ENCODE measurements at regions not wholly inside any gene's neighbourhood (a gene's known extent, or its start where the extent isn't known, plus 50 kb on each side); places are given as distances from the start of the nearest gene placed in this dataset.
A peak's percentile ranks its signal among the peaks of the same experiment; 100 is the strongest.
"Not testable (repeated sequence)": the region's sequence is repeated elsewhere in the genome, so short reads cannot be mapped to it uniquely, and the experiment has no call there.

DNA sequence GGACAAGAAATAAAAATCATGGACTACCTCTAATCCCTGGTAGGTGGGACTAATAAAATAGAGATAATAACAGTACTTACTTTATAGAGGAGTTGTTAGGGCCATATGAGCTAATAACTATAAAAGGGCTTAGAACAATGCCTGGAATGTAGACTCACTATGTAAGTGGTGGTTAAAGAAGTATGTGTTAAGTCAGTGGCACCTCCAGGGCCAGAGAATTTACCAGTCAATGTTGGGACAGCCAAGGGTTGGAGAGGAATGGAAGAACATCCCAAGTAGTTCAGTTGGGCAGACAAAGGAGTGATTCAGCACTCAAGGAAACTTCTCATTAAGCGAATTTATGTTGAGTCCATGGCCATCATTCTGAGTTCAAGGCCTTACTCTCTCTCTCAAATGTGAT is 116.8 kb downstream of the OTOR start:
- DNase-seq = no peak

DNA sequence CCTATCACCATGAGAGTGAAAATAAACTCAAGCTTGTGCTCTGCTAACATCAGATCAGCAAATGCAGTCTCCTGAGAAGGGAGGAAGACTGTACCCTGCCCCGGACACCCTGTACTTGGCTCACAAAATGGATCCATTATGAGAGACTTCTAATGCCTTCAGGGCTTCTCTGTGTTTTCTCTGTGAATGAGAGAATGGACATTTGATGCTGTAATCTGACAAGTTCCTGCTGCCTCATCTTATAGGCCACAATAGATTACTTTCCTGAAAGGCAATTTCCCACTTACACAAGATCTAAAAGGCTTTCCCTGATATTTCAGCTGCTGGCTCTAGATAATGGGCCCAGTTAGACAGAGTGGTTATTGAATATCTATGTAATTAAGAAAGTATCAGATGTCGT is 117.2 kb downstream of the OTOR start:
- no peak for DNase-seq

DNA sequence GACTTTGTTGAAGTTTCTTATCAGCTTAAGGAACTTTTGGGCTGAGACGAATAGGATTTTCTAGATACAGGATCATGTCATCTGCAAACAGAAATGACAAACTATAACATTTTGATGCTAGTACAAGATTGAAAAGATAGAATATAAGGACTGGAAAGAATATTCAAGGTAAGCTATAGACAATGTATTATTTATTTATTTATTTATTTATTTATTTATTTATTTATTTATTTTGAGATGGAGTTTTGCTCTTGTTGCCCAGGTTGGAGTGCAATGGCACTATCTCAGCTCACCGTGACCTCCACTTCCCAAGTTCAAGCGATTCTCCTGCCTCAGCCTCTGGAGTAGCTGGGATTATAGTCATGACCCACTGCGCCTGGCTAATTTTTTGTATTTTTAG is 125.0 kb downstream of the OTOR start:
- DNase-seq = not testable (repeated sequence)

DNA sequence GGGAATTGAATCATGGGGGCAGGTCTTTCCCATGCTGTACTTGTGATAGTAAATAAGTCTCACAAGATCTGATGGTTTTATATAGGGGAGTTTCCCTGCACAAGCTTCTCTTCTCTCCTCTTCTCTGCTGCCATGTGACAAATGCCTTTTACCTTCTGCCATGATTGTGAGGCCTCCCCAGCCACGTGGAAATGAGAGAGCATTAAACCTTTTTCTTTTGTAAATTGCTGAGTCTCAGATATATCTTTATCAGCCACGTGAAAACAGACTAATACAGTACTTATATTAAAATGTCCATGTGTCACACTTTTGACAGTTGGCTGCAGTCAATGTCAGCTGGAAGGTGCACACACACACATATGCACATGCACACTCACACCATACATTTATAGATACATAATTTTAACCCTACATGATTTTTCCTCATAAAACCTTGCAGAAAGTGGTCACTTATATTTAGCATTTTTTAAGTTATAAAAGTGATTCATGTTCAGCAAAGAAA is 128.9 kb downstream of the OTOR start:
- no peak for DNase-seq

DNA sequence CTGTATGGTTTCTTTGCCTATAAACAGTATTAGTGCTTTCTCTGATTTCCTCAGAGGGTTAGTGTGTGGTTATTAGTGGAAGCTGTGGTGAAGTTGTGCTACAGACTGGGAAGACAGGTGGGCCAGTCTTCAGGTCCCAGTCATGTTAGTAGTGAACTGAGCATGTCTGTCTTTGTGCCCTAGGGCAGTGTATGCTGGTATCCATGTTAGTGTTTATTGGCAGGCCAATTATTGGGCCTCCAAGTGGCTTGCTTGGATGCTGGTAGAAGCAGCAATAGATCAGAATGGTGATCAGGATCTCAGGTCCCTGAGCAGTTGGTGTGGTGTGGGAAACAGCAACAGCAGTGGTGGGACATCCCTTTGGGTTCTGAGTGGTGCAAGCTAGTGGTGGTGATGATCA is 137.6 kb downstream of the OTOR start:
- DNase-seq = no peak

DNA sequence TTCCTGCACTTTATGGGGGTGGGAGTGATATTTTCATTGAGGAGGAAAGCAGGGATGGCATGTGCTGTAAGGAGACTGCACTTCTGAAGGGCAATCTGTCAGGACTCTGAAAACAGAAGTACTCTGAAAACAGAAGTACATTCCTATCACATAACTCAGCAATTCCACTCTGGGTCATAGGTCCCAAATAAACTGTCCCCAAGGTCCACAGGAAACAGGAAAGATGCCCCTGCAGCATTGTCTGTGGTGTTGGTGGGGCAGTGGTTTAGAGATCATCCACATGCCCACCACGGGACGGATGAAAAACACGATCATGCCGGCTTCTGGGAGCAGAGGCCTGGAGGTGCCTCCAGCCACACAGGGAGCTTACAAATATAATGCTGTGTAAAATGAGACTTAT is 150.3 kb downstream of the OTOR start:
- no peak for DNase-seq

DNA sequence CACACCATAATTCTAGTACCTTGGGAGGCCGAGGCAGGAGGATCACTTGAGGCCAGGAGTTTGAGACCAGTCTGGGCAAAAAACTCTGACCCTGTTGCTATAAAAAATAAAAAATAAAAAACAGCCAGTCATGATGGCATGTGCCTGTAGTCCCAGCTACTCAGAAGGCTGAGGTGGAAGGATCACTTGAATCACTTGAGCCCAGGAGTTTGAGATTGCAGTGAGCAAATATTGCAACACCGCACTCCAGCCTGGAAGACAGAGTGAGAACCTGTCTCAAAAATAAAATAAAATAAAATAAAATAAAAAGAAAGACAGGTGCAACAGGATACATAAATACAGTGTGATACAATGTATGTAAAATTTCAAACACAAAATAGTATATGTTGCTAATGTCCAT is 154.5 kb downstream of the OTOR start:
- no peak for DNase-seq

DNA sequence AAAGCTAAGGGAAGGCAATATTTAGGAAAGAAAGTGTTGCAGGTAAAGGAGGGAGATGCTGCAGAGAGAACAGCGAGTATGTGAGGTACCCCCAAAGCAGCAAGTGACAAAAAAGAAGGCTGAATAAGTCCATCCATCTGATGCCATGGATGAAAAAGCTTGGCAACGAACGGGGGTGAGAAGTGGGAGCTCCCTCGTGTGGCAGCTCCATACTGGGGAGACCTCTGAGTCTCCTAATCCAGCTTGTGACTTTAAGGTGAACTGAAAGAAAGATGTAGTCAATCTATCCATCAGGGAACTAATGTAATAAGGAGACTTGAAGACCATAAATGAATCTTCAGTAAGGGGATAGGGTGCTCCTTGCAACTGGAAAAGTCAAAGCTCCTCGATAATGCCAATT is 156.6 kb downstream of the OTOR start:
- DNase-seq = no peak

DNA sequence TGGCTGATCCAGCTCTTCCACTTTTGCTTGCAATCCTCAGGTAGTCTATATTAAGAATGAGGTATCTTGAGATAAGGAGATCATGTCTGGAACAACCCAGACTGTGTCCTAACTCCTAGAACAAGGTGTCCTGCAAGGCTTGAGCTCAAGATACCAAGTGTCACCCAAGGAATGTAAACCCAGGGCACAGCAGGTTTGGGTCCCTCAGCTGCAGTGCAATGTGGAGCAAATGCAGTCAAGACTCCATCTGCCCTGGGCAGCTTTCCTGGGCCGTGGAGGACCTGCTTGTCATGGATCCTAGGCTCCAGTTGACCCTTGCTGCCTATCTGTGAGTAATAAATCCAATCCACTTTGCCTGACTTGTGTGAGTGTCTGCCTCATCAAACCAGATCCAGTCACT is 166.1 kb downstream of the OTOR start:
- no peak for DNase-seq

DNA sequence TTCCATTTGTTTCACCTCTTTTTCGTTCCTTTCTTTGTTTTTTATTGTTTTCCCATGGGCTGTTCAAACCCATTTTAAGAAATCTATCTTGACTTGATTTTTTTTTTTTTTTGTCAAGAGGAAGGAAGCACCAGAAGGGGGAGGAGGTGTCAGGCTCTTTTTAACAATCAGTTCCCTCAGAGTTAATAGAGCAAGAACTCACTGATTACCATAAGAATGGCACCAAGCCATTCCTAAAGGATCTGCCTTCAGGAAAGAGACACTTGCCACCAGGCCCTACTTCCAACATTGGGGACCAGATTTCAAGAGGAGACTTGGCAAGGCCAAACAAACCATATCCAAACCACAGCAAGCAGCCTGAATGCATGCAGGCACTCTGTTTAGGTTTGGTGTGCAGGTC is 168.0 kb downstream of the OTOR start:
- no peak for DNase-seq

DNA sequence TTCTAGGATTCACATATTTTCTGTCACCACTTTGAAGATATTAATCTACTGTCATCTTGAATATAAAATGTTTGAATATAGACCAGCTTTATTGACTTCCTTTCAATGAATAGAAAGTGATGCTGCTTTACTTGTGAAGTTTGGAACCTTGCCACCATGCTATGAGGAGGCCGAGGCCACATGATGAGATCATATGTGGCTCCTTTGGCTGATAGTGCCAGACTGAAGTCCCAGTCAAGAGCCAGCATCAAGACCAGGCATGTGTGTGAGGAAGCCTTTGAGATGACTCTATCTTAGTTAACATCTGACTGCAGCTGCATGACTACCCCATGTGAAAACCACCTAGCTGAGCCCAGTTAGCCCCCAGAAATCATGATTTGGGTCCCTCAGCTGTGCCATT is 169.5 kb downstream of the OTOR start:
- peak; percentile 59 for DNase-seq

DNA sequence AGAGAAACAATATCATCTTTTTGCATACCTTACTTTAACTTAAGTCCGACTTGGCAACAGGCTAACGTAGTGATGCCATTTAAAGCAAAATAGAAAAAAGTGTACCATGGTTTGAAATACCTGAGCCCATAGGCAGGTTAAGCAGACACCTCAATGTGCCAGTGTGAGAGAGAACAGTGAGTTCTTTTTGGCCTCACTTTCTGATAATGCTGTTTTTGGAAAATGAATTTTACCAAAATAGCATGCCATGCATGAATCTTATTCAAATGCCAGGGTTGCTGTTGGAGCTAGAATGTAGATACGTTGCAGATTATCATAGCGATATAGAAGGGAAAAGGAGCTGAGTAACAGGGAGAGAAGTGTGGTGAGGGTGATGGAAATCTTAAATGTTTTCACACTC is 170.2 kb downstream of the OTOR start:
- DNase-seq = no peak

DNA sequence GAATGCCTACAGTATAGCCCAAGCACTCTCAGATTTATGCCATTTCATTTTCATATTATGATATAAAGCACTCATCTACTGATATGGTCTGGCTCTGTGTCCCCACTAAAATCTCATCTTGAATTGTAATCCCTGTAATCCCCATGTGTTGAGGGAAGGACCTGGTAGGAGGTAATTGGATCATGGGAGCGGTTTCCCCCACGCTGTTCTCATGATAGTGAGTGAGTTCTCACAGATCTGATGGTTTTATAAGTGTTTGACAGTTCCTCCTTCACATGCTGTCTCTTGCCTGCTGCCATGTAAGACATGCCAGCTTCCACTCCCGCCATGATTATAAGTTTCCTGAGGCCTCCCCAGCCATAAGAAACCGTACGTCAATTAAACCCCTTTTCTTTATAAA is 171.7 kb downstream of the OTOR start:
- DNase-seq = no peak

DNA sequence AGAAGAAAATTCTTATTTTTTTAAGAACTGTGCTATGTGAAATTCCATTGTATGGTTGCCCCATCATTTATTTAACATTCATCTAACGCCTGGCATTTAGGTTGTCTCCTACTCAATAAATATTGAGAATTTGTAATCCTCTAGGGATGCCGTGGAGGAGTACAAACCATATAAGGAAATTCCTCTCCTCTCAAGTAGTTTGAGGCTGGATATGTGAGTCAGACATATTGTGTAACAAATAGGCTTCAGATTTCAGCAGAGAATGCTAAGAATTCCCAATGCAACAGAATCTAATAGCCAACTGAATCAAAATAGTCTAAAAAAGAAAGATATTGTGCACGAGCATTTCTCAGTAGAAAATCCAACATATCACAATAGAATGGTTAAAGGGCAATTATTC is 174.7 kb downstream of the OTOR start:
- DNase-seq = peak; percentile 70

DNA sequence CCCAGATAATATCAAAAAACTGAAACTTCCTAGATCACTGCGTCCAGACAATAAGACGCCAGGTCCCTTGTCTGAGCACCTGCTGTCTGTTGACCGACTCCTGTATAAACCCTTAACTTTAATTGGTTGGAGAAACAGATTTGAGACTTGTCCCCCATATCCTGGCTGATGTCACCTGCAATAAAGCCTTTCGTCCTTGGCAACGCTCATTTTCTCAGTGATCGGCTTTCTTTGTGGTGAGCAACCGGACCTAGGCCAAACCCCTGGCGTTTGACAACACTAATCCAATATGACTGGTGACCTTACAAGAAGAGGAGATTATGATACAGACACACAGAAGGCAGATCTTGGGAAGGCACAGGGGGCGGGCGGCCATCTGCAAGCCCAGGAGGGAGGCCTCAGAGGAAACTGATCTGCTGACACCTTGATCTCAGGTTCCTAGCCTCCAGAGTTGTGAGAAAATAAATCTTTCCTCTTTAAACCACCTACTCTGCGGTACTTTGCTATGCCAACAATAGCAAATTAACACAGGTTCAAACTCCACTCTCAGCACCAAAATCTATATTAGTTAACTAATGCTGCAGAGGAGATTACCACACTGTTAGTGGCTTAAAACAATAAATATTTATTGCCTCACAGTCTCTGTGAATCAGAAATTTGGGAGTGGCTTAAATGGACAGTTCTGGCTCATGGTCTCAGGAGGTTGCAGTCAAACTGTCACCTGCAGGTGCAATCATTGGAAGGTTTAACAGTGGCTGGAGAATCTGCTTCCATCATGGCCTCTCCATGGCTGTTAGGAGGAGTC is 178.7 kb downstream of the OTOR start:
- peak; percentile 88 for DNase-seq

DNA sequence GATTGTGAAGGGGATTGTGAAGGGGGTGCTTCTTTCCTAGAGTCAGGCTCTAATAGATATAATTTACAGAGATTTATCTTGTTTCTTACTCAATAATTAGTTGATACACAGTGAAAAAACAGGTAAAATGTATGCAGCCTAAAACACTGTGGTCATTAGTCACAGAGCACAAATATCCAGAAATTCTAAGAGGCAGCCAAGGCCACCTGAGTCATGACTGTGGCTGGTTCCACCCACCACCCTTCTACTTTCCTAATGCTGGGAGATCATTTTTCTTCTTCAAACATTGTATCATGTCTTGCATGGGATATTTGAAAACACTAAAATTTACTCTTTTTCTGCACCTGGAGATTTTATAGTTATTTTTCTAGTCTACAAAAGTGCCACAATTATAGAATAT is 181.6 kb downstream of the OTOR start:
- no peak for DNase-seq

DNA sequence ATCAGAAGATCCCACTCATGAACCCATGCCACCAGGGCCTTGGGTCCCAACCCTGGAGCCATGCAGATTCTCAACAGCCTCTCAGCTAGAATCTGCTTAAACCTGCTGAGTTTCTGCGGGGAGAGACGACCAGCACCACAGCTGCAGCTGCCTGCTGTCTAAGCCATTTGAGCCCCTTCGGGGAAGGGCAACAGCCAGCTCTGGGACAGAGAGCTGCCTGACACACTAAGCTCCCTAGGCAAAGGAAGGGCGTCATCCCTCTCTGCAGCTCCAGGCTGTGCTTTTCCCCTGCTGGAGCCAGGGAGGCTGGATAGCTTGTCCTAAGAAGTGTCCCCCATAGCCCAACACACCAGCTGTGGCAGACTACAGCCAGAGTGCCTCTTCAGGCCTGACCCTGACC is 182.5 kb downstream of the OTOR start:
- no peak for DNase-seq

DNA sequence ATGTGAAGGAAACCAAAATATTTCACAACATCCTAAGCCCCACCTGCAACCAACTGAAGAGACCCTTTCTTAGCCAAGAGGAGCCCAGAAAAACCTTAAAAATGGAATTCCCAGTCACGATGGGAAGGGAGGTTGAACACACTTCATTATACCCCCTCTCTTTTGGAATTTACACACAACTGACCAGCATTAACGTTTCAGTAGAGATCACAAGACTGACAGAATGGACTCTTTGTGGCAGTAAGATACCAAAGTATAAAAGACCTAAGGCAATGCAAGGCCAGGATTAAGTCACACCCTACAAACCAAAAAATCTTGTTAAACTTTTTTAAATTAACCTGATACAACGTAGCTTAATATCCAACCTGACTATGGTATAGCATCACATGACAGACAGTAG is 190.9 kb downstream of the OTOR start:
- DNase-seq = no peak

DNA sequence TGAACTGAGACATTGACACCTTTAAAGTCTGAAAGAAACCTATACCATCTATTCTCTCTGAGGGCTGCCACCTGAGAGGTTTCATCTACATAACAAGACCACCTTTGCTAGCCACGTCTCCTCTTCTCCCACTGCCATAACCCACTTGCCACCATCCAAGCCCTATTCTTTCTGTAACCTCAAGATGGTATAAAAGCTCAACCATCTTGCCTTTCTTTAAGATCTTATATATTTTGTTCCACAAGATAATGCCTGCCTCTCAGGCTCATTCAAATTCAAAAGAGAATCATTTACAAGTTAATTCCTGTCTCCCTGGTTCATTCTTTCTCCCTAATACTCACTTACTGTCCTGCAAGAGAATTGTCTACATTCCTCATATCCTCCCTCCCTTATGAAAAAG is 192.5 kb downstream of the OTOR start:
- no peak for DNase-seq

DNA sequence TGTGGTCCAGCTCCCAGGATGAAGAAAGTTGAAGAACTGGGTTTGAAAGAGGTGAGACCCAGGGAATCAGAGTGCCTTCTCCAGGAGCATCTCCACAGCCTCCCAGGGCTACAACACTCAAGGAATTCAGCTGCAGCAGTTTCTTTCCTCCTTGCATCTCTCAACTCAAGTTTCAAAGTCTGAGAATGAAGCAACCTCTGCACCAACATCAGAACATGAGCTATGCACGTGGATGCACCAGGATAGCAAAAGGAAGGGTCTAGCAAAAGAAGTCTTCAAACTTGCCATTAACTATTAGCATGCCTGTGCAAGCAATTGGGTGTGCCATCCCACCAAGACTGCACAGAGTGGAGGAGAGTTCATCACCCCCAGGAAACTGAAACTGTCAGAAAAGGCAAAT is 193.9 kb downstream of the OTOR start:
- DNase-seq = no peak

DNA sequence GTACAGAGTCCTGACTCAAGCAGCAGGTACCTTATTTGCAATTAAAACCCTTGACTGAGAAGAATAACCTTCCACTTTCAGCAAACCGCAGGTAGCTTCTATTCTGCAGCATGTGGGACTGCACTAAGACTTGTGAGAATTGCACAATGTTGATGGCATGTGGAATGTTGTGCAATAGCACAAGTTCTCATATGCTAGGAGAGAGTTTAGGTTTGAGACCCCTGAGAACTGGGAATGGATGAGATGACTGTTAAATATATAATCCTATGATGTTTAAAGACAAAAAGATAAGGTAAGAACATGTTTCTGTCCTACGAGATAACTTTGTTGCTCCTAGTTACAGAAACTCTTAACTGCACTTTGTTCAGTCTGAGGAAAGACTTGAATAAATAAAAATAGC is 194.6 kb downstream of the OTOR start:
- no peak for DNase-seq

DNA sequence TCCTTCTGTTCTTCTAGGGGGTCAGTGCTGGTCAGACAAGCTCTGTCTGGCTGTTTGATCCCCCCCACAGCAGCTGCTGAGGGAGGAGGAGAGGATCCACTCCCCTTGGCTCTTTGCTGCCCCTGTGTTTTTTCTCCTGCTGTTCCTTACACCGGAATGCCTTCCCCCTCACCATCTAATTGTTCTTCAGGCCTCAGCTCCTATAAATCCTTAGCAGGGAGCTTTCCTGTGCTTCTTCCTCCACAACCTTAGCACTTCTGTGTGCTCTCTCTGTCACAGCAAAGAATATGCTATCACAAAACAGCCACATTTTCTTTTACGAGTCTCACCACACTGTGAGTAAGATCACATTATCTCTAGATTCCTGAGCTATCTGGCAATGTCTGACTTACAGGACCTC is 196.6 kb downstream of the OTOR start:
- no peak for DNase-seq

DNA sequence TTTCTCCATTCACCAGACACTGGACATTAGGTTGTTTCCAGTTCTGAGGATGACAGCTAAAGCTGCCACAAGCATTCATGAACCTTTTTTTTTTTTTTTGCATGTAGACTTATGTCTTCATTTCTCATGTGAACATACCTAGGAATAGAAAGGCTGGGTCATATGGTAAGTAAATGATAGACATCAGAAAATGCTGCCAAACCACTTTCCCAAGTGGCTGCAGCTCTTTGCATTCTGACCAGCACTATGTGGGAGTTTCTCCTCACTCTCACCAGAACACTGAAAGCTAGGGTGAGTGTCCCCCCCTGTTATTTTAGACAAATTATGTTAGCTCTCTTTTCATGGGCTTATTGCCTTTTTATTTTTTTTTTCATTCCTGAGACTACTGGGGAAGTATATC is 197.5 kb downstream of the OTOR start:
- DNase-seq = no peak

DNA sequence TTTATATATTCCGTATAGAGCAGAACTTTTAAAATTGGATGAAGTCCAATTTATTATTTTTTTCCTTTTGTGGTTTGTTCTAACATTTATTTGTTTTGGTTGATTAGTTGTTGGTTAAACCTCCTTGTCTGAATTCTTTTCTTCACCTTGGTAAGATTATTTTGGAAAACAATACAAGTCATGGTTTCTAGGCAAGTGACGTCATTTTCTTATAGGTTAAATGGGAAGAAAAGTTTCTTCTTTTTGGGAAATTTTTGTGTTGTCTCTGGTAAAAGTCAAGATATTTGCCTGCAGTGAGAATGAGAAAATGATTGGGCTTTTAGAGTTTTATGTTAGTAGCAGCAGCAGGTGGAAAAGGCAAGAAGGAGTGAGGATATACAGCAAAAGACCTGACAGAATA is 197.9 kb downstream of the OTOR start:
- no peak for DNase-seq

DNA sequence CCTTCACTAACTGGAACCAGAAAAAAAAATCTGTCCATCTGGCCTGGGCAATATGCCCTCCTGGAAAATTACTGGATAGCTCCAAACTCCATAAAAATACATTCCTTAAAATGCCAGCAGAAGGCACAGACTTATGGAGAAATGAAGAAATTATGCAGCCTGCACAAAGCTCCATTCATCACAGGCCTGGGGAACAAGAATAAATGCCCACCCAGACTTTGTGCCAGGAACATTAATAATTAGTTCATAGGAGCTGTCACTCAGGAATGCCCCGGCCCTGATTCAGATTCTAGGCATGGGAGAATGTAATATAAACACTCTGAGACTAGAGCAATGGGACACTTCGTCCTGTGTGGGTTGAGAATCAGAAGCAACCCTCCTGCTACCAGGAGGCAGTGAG is 199.3 kb downstream of the OTOR start:
- no peak for DNase-seq
